K562 (cell line): ENCODE measurements at regions not wholly inside any gene's neighbourhood (a gene's known extent, or its start where the extent isn't known, plus 50 kb on each side); places are given as distances from the start of the nearest gene placed in this dataset.

Experiments
- ATAC-seq: fragments of 200-7000 bp; cut with Tn5 transposase; 3 replicates; pipeline ENCODE4 v1.9.1; 2020; ENCODE audit warnings: moderate library complexity
- BruUV-seq: library from RNA; stranded (reverse); fragments of 400-500 nt; replicated peaks from 2 replicates; lab custom pipeline; 2021; lab: Mats Ljungman, UMichigan
- CTCF ChIA-PET: fragments of 300-600 bp; formaldehyde crosslinking; extraction: SDS; loops from one replicate; lab custom pipeline; 2021; ENCODE audit warnings: low intra/inter-chr PET ratio; lab: Yijun Ruan, JAX
- POLR2A ChIA-PET: fragments of 300-600, 350-650 bp; sonication (Branson Sonifier 250); formaldehyde crosslinking; extraction: SDS; loops from one replicate; lab custom pipeline; 2021; ENCODE audit warnings: antibody characterized with exemption, inconsistent platforms; lab: Yijun Ruan, JAX
- DNase-seq, 4 experiments: peaks; one replicate each; pipeline versions ENCODE4 v3.0.0 to v3.0.0-alpha.2; 2011 to 2018; ENCODE audit warnings: low spot score in 3 of 4, mixed read lengths in 3 of 4; ENCODE audit errors: extremely low read depth in 1 of 4
- FAIRE-seq: peaks from 2 replicates; lab custom pipeline; 2011; peaks lifted over from hg19 to GRCh38; lab: Jason Lieb, UNC
- H2AFZ ChIP-seq: 2 replicates; pipeline ENCODE4 v1.6.0; 2011; ENCODE audit warnings: low read depth, low read length, control low read depth, inconsistent platforms
- H3K27ac ChIP-seq: fragments of 200-600 bp; 3 replicates; pipeline ENCODE4 v1.8.0; 2011; ENCODE audit warnings: low read depth, mild to moderate bottlenecking, control low read depth, inconsistent platforms, low read length, moderate library complexity, mixed read lengths; ENCODE audit errors: extremely low read depth
- H3K27me3 ChIP-seq, 2 experiments: fragments of 300-600 bp in 1 of 2; 2 replicates in 1 of 2; 3 replicates in 1 of 2; pipeline versions ENCODE4 v1.6.0 to v1.8.0; 2011; ENCODE audit warnings: inconsistent platforms in 2 of 2, low read length in 2 of 2, mild to moderate bottlenecking in 1 of 2, mixed read lengths in 1 of 2, moderate library complexity in 1 of 2; ENCODE audit not compliant: control insufficient read depth in 2 of 2, insufficient read depth in 2 of 2
- H3K36me3 ChIP-seq: fragments of 300-600 bp; 3 replicates; pipeline ENCODE4 v1.8.0; 2011; ENCODE audit warnings: mild to moderate bottlenecking, low read length, inconsistent platforms; ENCODE audit not compliant: control insufficient read depth, insufficient read depth
- H3K4me1 ChIP-seq, 2 experiments: fragments of 200-600 bp in 1 of 2; replicated peaks in 1 of 2; 2 replicates in 1 of 2; 3 replicates in 1 of 2; pipeline versions ENCODE4 v1.5.1 to v1.8.0; 2011; ENCODE audit warnings: inconsistent platforms in 2 of 2, low read length in 2 of 2, mild to moderate bottlenecking in 1 of 2, mixed read lengths in 1 of 2, moderate library complexity in 1 of 2; ENCODE audit not compliant: control insufficient read depth in 2 of 2, insufficient read depth in 2 of 2
- H3K4me2 ChIP-seq: 2 replicates; pipeline ENCODE4 v1.6.1; 2011; ENCODE audit warnings: low read length, control low read depth, inconsistent platforms, mixed read lengths; ENCODE audit not compliant: insufficient read depth
- H3K4me3 ChIP-seq: fragments of 200-600 bp; sonication (generic), shearing (Covaris generic); 2 replicates; pipeline ENCODE4 v1.5.1; 2016; ENCODE audit warnings: control low read depth, inconsistent platforms
- H3K79me2 ChIP-seq: fragments of 200-600 bp; 3 replicates; pipeline ENCODE4 v1.8.0; 2011; ENCODE audit warnings: low read length, inconsistent platforms; ENCODE audit not compliant: control insufficient read depth, insufficient read depth
- H3K9ac ChIP-seq, 2 experiments: 2 replicates each; pipeline versions ENCODE4 v1.6.0 to v1.6.1; 2011; ENCODE audit warnings: low read depth in 2 of 2, low read length in 2 of 2, control low read depth in 1 of 2, inconsistent platforms in 1 of 2, mild to moderate bottlenecking in 1 of 2, mixed read lengths in 1 of 2; ENCODE audit not compliant: insufficient read depth in 1 of 2
- H3K9me1 ChIP-seq: one replicate; pipeline ENCODE4 v1.6.0; 2011; ENCODE audit warnings: inconsistent platforms, mild to moderate bottlenecking, low read length, moderate library complexity; ENCODE audit not compliant: control insufficient read depth, insufficient read depth
- H3K9me3 ChIP-seq: replicated peaks from 2 replicates; pipeline ENCODE4 v1.5.1; 2011; ENCODE audit warnings: low read depth, low read length, inconsistent platforms; ENCODE audit not compliant: control insufficient read depth, insufficient read depth
- H4K20me1 ChIP-seq: replicated peaks from 2 replicates; pipeline ENCODE4 v1.6.1; 2011; ENCODE audit warnings: low read length, inconsistent platforms, mixed read lengths; ENCODE audit not compliant: control insufficient read depth, insufficient read depth
- AFF4 ChIP-seq: sonication (generic); formaldehyde crosslinking; IDR thresholded peaks from 2 replicates; pipeline ENCODE4 v1.8.0; 2023; ENCODE audit warnings: mild to moderate bottlenecking, missing genetic modification reagents
- ARID4B ChIP-seq: sonication (generic); formaldehyde crosslinking; IDR thresholded peaks from 2 replicates; pipeline ENCODE4 v1.8.0; 2022; ENCODE audit warnings: mild to moderate bottlenecking, missing genetic modification reagents
- CBX8 ChIP-seq: fragments of 200-600 bp; sonication (generic); IDR thresholded peaks from 2 replicates; pipeline ENCODE4 v1.6.1; 2012; ENCODE audit warnings: borderline replicate concordance, mixed run types, low read depth, mild to moderate bottlenecking, moderate library complexity, mixed read lengths, low read length, control low read depth, inconsistent platforms; ENCODE audit not compliant: poor library complexity, severe bottlenecking; ENCODE audit errors: extremely low read depth
- HMBOX1 ChIP-seq: sonication (generic); IDR thresholded peaks from 2 replicates; pipeline ENCODE4 v1.6.1; 2016
- NUFIP1 ChIP-seq: fragments of 450-650 bp; IDR thresholded peaks from 2 replicates; pipeline ENCODE4 v1.6.1; 2018; ENCODE audit not compliant: partially characterized antibody
- RBM17 ChIP-seq: fragments of 200-400 bp; formaldehyde crosslinking; IDR thresholded peaks from 2 replicates; pipeline ENCODE4 v1.6.1; 2017; ENCODE audit warnings: low read depth, mild to moderate bottlenecking, low read length, borderline replicate concordance
- ZFP36 ChIP-seq: fragments of 150-350 bp; IDR thresholded peaks from 2 replicates; pipeline ENCODE4 v1.6.1; 2018; ENCODE audit warnings: low read length, low read depth; ENCODE audit not compliant: partially characterized antibody
- ZNF655 ChIP-seq: fragments of 250-450 bp; sonication (Bioruptor Pico); IDR thresholded peaks from 2 replicates; pipeline ENCODE4 v1.5.0; 2021
- ZNF707 ChIP-seq: fragments of 250-450 bp; sonication (Bioruptor Pico); conservative IDR thresholded peaks from 2 replicates; pipeline ENCODE4 v1.8.0; 2022; ENCODE audit warnings: inconsistent platforms, mild to moderate bottlenecking, moderate library complexity
- WGBS: fragments of 100-300 bp; shearing (Covaris generic); methylation state at CpG from one replicate; pipeline ENCODE4 v1.1.6; 2016; ENCODE audit warnings: low coverage, mixed read lengths; ENCODE audit not compliant: insufficient coverage; ENCODE audit errors: missing lambda C conversion rate; 5-methylcytosine and 5-hydroxymethylcytosine counted together
- in situ Hi-C: fragments of 300-500 bp; cut with MboI; formaldehyde crosslinking; loops from 4 replicates; pipeline ENCODE4 v1.15.0; 2018; ENCODE audit warnings: inconsistent platforms, mixed read lengths
- intact Hi-C: fragments of 100-400 bp; cut with micrococcal nuclease; formaldehyde crosslinking; loops from 2 replicates; pipeline ENCODE4 v1.14.2; 2022

GRCh38 chr7:46810986-46811385 is 770.9 kb downstream of the TNS3 start:
- Histone ChIP-seq H3K9me3 (0 out of 2 replicates have a peak, but pooled peaks cover 1% of the 10 kb centered on the region), H2AFZ (no peak overlapping the region), H3K36me3 (no peaks in the 10 kb centered on the region), H3K79me2 (no peaks in the 10 kb centered on the region), H3K27me3 (no peaks in the 10 kb centered on the region), H3K4me2 (no peak overlapping the region), H3K4me3 (no peak overlapping the region), H4K20me1 (no peaks in the 10 kb centered on the region), H3K9ac (no peak overlapping the region), H3K27ac (no peak overlapping the region), H3K4me1 (no peaks in the 10 kb centered on the region), H3K9me1 (no peaks in the 10 kb centered on the region)
- in situ Hi-C loops = no loop called here
- no peak for TF ChIP-seq AFF4 (CRISPR knock-in tag)
- no peak for TF ChIP-seq NUFIP1
- no peak for TF ChIP-seq ZNF707 (CRISPR knock-in tag)
- no peak for TF ChIP-seq ARID4B (CRISPR knock-in tag)
- no peak for TF ChIP-seq RBM17
- TF ChIP-seq ZNF655 = no peak
- no peak for TF ChIP-seq CBX8
- TF ChIP-seq HMBOX1 = no peak
- TF ChIP-seq ZFP36 = no peak
- WGBS = 0% methylated on average over 4 of the region's 4 CpGs
- FAIRE-seq = no peak
- POLR2A ChIA-PET = no interaction called here
- CTCF ChIA-PET = no interaction called here
- DNase-seq = no peak
- no peak for ATAC-seq
- BruUV-seq = no TSS peak
- intact Hi-C loops = no loop called here
